Heart left ventricle (tissue), 16 donors: ENCODE measurements at regions not wholly inside any gene's neighbourhood (a gene's known extent, or its start where the extent isn't known, plus 50 kb on each side); places are given as distances from the start of the nearest gene placed in this dataset.

Source experiments
- ATAC-seq, 4 donors: fragments of 200-7000 bp; cut with Tn5 transposase; one replicate each; pipeline ENCODE4 v1.9.1; 2020 to 2022; ENCODE audit warnings: moderate library complexity in 4 of 4, mild to moderate bottlenecking in 3 of 4, moderate number of reproducible peaks in 1 of 4
- DNase-seq, 5 donors: peaks; one replicate each; pipeline ENCODE4 v3.0.0-alpha.2; 2020
- H3K27ac ChIP-seq, 12 donors: fragments of 200-600 bp; sonication (generic) in 4 of 12; one replicate each; pipeline versions ENCODE4 v1.5.0 to v1.8.0; 2016 to 2022; ENCODE audit warnings: mild to moderate bottlenecking in 2 of 12
- H3K27me3 ChIP-seq, 9 donors: fragments of 200-600 bp; sonication (generic) in 2 of 9; one replicate each; pipeline versions ENCODE4 v1.5.1 to v1.8.0; 2016 to 2022; ENCODE audit warnings: mild to moderate bottlenecking in 3 of 9
- H3K36me3 ChIP-seq, 9 donors: fragments of 200-600 bp; sonication (generic) in 2 of 9; one replicate each; pipeline versions ENCODE4 v1.5.0 to v1.8.0; 2018 to 2022; ENCODE audit warnings: mild to moderate bottlenecking in 2 of 9
- H3K4me1 ChIP-seq, 12 donors: fragments of 200-600 bp; sonication (generic) in 4 of 12; one replicate each; pipeline versions ENCODE4 v1.5.0 to v1.8.0; 2016 to 2022; ENCODE audit warnings: mild to moderate bottlenecking in 3 of 12
- H3K4me3 ChIP-seq, 12 donors: fragments of 200-600 bp; sonication (generic) in 4 of 12; one replicate each; pipeline versions ENCODE4 v1.5.0 to v1.8.0; 2017 to 2022; ENCODE audit warnings: mild to moderate bottlenecking in 9 of 12, moderate library complexity in 4 of 12
- H3K9me3 ChIP-seq, 12 donors: fragments of 200-600 bp; sonication (generic) in 4 of 12; one replicate each; pipeline versions ENCODE4 v1.5.0 to v1.8.0; 2016 to 2022; ENCODE audit warnings: mild to moderate bottlenecking in 1 of 12
- POLR2A ChIP-seq, 2 donors: fragments of 450-650 bp; IDR thresholded peaks; one replicate each; pipeline ENCODE4 v1.6.1; 2017; ENCODE audit warnings: antibody characterized with exemption in 2 of 2, mild to moderate bottlenecking in 2 of 2, moderate library complexity in 2 of 2
- WGBS, 4 donors: extraction: QIAGEN DNeasy Blood & Tissue Kit in 2 of 4; methylation state at CpG; one replicate each; pipeline versions ENCODE4 v1.1.5 to v1.1.7; 2013 to 2018; 5-methylcytosine and 5-hydroxymethylcytosine counted together
- intact Hi-C, 10 donors: fragments of 100-400 bp; cut with DNase I; formaldehyde crosslinking; loops; one replicate each; pipeline versions ENCODE4 v1.11.1 to v1.14.2; 2022
- TF ChIP-seq, protein P1 (sequence below), 12 donors: fragments of 200-600 bp; sonication (generic) in 4 of 12; IDR thresholded peaks; one replicate each; pipeline versions ENCODE4 v1.5.0 to v1.8.0; 2018 to 2022; ENCODE audit warnings: antibody characterized with exemption in 12 of 12, mild to moderate bottlenecking in 5 of 12
- donor health status: ischemic (EF 13 %, LVEDD 7.1; RV severe dilation, severe dysfunction).
- donor health status: healthy with polysubstance abuse.
- donor health status: DM: no; HTN: yes; CAD: no.
- donor health status: DM: no; HTN: no; CAD: no.
- donor health status: ischemic (EF 25% LVEDD 6.9; RV normal size, moderate dysfunction).
- donor health status: ischemic (EF 25% LVEDD 5.7; RV mildly dilated, moderate dysfunction).
- donor health status: healthy.
- donor health status: DM: yes; HTN: yes; CAD: no.
- donor health status: ischemic (EF 35%, LVEDD 5.7; RV mildly dilated, moderate dysfunction).
- donor health status: nonischemic (EF 11% LVEDD 7.7; RV severe dilation, severe dysfunction).
- donor health status: DM: yes; HTN: yes; CAD: no.
- donor health status: PGD.
- donor health status: ischemic (EF 29% LVEDD 5.4; RV normal size, mild dysfunction).
- donor health status: nonischemic (EF 23%, LVEDD 6.1; RV moderate dilation, normal function).

DNA sequence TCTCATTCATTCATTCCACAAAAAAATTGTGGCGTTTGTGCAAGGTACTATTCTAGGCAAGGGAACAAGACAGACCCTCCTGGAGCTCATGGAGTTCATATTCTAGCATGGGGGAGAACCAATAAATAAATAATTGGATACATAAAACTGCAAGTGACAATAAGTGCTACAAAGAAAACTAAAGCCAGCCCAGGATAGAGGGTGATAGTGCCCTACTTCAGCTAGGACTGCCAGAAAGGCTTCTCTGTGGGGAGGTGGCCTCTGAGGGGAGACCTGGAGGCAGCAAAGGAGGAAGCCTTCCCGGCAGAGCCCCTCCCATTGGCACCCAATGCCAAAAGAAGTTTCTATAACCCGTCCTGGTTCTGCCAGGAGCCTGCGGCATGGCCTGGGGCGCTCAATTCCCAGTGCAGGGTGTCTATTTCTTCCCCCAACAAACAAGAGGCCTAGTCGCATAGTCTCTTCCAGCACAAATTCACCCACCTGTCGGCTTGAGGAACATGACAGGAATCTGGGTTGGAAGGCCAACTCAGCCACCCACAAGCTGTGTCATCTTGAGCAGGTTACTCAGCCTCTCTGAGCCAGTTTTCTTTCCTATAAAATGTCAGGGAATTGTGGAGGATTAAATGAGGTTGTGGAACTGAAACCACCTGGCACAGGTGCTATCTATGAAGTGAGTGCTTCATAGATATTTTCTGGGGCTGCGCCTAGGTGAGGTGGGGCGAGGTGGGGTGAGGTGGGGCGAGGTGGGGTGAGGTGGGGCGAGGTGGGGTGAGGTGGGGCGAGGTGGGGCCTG, 94.3 kb downstream of the ZFP36L2 start:
- no peak for ATAC-seq

DNA sequence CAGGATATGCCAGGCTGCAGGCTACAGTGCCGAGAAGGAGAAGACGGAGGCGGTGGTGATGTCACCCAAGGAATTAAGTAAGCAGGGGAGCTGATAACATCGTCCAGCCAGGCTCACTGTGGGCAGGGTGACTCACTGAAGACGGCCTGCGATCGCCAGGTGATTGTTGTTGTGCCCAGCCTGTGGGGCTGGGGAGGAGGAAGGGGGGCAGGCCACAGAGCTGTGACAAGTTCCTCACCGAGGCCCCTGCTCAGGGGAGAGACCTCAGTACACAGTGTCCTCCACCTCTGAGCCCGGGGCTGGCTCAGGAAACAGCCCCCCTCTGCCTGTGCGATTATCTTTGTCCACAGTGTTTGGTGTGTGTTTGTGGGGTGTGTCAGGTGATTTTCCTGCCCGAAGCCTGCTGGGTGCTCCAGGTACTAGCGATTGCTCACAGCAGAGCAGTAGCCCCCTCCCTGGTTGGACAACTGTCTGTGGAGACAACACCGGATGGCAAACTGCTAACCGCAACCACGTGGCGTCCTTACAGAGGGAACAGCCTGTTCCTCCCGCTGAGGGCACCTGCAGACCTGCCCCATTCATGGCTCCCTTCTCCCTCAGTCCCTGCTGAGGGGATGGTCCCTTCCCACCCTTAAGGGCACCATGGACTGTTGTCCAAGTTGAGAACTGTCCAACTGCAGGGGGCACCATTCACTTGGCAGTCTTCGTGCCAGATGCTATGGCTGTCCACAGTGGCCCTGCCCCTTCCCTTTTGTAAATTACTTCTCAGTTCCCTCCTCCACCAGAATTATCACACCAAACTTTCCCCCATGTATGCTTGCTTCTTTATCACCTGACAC, 95.1 kb downstream of the ZFP36L2 start:
- no peak for TF ChIP-seq POLR2A (IDR thresholded peaks at IDR 0.05)
- TF ChIP-seq, protein P1, sequence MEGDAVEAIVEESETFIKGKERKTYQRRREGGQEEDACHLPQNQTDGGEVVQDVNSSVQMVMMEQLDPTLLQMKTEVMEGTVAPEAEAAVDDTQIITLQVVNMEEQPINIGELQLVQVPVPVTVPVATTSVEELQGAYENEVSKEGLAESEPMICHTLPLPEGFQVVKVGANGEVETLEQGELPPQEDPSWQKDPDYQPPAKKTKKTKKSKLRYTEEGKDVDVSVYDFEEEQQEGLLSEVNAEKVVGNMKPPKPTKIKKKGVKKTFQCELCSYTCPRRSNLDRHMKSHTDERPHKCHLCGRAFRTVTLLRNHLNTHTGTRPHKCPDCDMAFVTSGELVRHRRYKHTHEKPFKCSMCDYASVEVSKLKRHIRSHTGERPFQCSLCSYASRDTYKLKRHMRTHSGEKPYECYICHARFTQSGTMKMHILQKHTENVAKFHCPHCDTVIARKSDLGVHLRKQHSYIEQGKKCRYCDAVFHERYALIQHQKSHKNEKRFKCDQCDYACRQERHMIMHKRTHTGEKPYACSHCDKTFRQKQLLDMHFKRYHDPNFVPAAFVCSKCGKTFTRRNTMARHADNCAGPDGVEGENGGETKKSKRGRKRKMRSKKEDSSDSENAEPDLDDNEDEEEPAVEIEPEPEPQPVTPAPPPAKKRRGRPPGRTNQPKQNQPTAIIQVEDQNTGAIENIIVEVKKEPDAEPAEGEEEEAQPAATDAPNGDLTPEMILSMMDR (IDR thresholded peaks at IDR 0.05), result peak; percentile 23 to 63 (median 45)
- WGBS, 4 donors, result 35 to 47% (median 41%) methylated on average over 13 to 18 of the region's 18 CpGs

More for the DNA sequence above, 94.3 kb downstream of the ZFP36L2 start:
- Histone ChIP-seq H3K27ac (peak overlapping the region in 9 of 12 donors; percentile 7 to 94 (median 33)), H3K4me3 (no peak overlapping the region), H3K9me3 (no peaks in the 10 kb centered on the region), H3K27me3 (no peaks in the 10 kb centered on the region), H3K36me3 (no peaks in the 10 kb centered on the region), H3K4me1 (peaks cover 7 to 100% (median 43%) of the 10 kb centered on the region in 12 donors)
- DNase-seq, result peak in 1 of 5 donors; percentile 25
- WGBS, 4 donors, result 71 to 84% (median 81%) methylated on average over 12 of the region's 12 CpGs
- intact Hi-C loops, result loop anchor here in 9 of 10 donors (1.0 to 10.0 kb wide), 10 partner anchors 93 to 355 kb away; partner anchors contain the start of gene ZFP36L2 (in 4 of the 9)
- TF ChIP-seq POLR2A (IDR thresholded peaks at IDR 0.05), result no peak
- TF ChIP-seq, protein P1 (IDR thresholded peaks at IDR 0.05), result no peak

DNA sequence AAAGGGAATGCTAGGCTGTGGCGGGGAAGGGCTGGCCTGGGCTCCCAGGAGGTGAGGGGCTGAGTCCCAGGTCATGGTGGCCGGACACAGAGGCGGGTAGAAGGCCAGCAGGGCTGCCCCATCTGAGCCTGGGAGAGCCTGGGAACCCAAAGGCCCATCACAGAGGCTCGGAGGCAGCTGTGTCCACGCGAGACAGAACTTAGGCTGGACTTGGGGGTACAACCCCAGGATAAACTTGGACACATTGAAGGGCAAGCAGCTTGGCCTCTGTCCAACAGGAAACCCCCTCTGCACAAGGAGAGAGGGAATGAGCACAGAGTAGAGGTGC, 95.9 kb downstream of the ZFP36L2 start:
- peak overlapping the region in 1 of 12 donors; percentile 6 for H3K4me3 ChIP-seq
- intact Hi-C loops, result loop anchor here in 6 of 10 donors (2.0 to 10.0 kb wide), 8 partner anchors 96 to 357 kb away; partner anchors contain the start of gene ZFP36L2 (in 4 of the 6)
- DNase-seq (peak in 1 of 5 donors; percentile 21), ATAC-seq (no peak)
- no peaks in the 10 kb centered on the region for H3K9me3 ChIP-seq
- WGBS, 4 donors, result 87 to 97% (median 94%) methylated on average over 6 of the region's 6 CpGs
- H3K27ac ChIP-seq, result peak overlapping the region; percentile 19 to 94 (median 60)
- H3K36me3 ChIP-seq, result no peaks in the 10 kb centered on the region
- TF ChIP-seq, protein P1 (IDR thresholded peaks at IDR 0.05), result no peak
- TF ChIP-seq POLR2A (IDR thresholded peaks at IDR 0.05), result no peak
- H3K4me1 ChIP-seq, result peaks cover 7 to 90% (median 41%) of the 10 kb centered on the region in 12 donors
- no peaks in the 10 kb centered on the region for H3K27me3 ChIP-seq

More for the DNA sequence above, 95.1 kb downstream of the ZFP36L2 start:
- DNase-seq, result peak; percentile 65 to 87 (median 74)
- peak; percentile 57 to 66 (median 60) for ATAC-seq
- Histone ChIP-seq H3K27ac (peak overlapping the region; percentile 19 to 94 (median 60)), H3K36me3 (no peaks in the 10 kb centered on the region), H3K4me3 (peak overlapping the region in 1 of 12 donors; percentile 6), H3K27me3 (no peaks in the 10 kb centered on the region), H3K9me3 (no peaks in the 10 kb centered on the region), H3K4me1 (peaks cover 7 to 97% (median 43%) of the 10 kb centered on the region in 12 donors)
- intact Hi-C loops, result loop anchor here in 7 of 10 donors (1.0 to 10.0 kb wide), 9 partner anchors 96 to 356 kb away; partner anchors contain the start of gene ZFP36L2 (in 4 of the 7)
